T-helper 2 cell treated with Interferon-gamma antibody and Interleukin-4, amounts not matched to agents 5 μg/mL and 100 μg/mL, for 36 hours (primary cell): ENCODE measurements at regions not wholly inside any gene's neighbourhood (a gene's known extent, or its start where the extent isn't known, plus 50 kb on each side); places are given as distances from the start of the nearest gene placed in this dataset.

ENCODE experiments used
- DNase-seq: peaks from one replicate; pipeline ENCODE4 v3.0.0; 2021; ENCODE audit warnings: low spot score
- H3K27ac Mint-ChIP-seq: one replicate; pipeline ENCODE4 v1.8.0; 2021; ENCODE audit warnings: mild to moderate bottlenecking, mixed read lengths
- H3K27me3 Mint-ChIP-seq: one replicate; pipeline ENCODE4 v1.8.0; 2021; ENCODE audit warnings: low read depth, mixed read lengths
- H3K36me3 Mint-ChIP-seq: one replicate; pipeline ENCODE4 v1.8.0; 2021; ENCODE audit warnings: low read depth, mixed read lengths
- H3K4me1 Mint-ChIP-seq: one replicate; pipeline ENCODE4 v1.8.0; 2021; ENCODE audit warnings: low read depth, mixed read lengths
- H3K4me3 Mint-ChIP-seq: one replicate; pipeline ENCODE4 v1.8.0; 2022; ENCODE audit warnings: mild to moderate bottlenecking, moderate library complexity, mixed read lengths
- H3K9me3 Mint-ChIP-seq: one replicate; pipeline ENCODE4 v1.8.0; 2021; ENCODE audit warnings: mixed read lengths

- no peaks in the 10 kb centered on the region for H3K9me3 Mint-ChIP-seq
- H3K27me3 Mint-ChIP-seq = no peaks in the 10 kb centered on the region
- no peaks in the 10 kb centered on the region for H3K36me3 Mint-ChIP-seq
- no peak overlapping the region for H3K4me3 Mint-ChIP-seq
- DNase-seq = no peak
- no peaks in the 10 kb centered on the region for H3K4me1 Mint-ChIP-seq
- no peak overlapping the region for H3K27ac Mint-ChIP-seq
Measured at GRCh38 chr4:125365731-125366130, 51.0 kb downstream of the FAT4 start.

GRCh38 chr4:125368146-125368545, 53.4 kb downstream of the FAT4 start:
- Mint-ChIP-seq H3K4me1 (no peaks in the 10 kb centered on the region), H3K36me3 (no peaks in the 10 kb centered on the region), H3K27ac (no peak overlapping the region), H3K27me3 (no peaks in the 10 kb centered on the region), H3K9me3 (no peaks in the 10 kb centered on the region), H3K4me3 (no peak overlapping the region)
- no peak for DNase-seq

- H3K36me3 Mint-ChIP-seq = no peaks in the 10 kb centered on the region
- H3K4me3 Mint-ChIP-seq = no peak overlapping the region
- H3K27ac Mint-ChIP-seq = no peak overlapping the region
- H3K4me1 Mint-ChIP-seq = no peaks in the 10 kb centered on the region
- no peaks in the 10 kb centered on the region for H3K9me3 Mint-ChIP-seq
- no peaks in the 10 kb centered on the region for H3K27me3 Mint-ChIP-seq
- no peak for DNase-seq
Measured at GRCh38 chr4:125368671-125369081, 53.9 kb downstream of the FAT4 start.

- Mint-ChIP-seq H3K27me3 (no peaks in the 10 kb centered on the region), H3K4me1 (no peaks in the 10 kb centered on the region), H3K4me3 (no peak overlapping the region), H3K27ac (no peak overlapping the region), H3K9me3 (no peaks in the 10 kb centered on the region), H3K36me3 (no peaks in the 10 kb centered on the region)
- DNase-seq = no peak
Measured at GRCh38 chr4:125369098-125369497, 54.3 kb downstream of the FAT4 start.

GRCh38 chr4:125370478-125370877, 55.7 kb downstream of the FAT4 start:
- Mint-ChIP-seq H3K36me3 (no peaks in the 10 kb centered on the region), H3K27me3 (no peaks in the 10 kb centered on the region), H3K4me1 (no peaks in the 10 kb centered on the region), H3K9me3 (no peaks in the 10 kb centered on the region), H3K27ac (no peak overlapping the region), H3K4me3 (no peak overlapping the region)
- no peak for DNase-seq

- no peaks in the 10 kb centered on the region for H3K27me3 Mint-ChIP-seq
- H3K4me1 Mint-ChIP-seq = no peaks in the 10 kb centered on the region
- no peak for DNase-seq
- H3K27ac Mint-ChIP-seq = no peak overlapping the region
- no peaks in the 10 kb centered on the region for H3K36me3 Mint-ChIP-seq
- no peak overlapping the region for H3K4me3 Mint-ChIP-seq
- no peaks in the 10 kb centered on the region for H3K9me3 Mint-ChIP-seq
Measured at GRCh38 chr4:125382995-125383394, 68.2 kb downstream of the FAT4 start.

- H3K4me1 Mint-ChIP-seq = no peaks in the 10 kb centered on the region
- no peaks in the 10 kb centered on the region for H3K9me3 Mint-ChIP-seq
- H3K27me3 Mint-ChIP-seq = no peaks in the 10 kb centered on the region
- no peak for DNase-seq
- no peak overlapping the region for H3K4me3 Mint-ChIP-seq
- H3K27ac Mint-ChIP-seq = no peak overlapping the region
- no peaks in the 10 kb centered on the region for H3K36me3 Mint-ChIP-seq
Measured at GRCh38 chr4:125387770-125388169, 73.0 kb downstream of the FAT4 start.

- Mint-ChIP-seq H3K9me3 (no peaks in the 10 kb centered on the region), H3K27ac (no peak overlapping the region), H3K4me3 (no peak overlapping the region), H3K27me3 (no peaks in the 10 kb centered on the region), H3K4me1 (no peaks in the 10 kb centered on the region), H3K36me3 (no peaks in the 10 kb centered on the region)
- no peak for DNase-seq
Measured at GRCh38 chr4:125388613-125389012, 73.9 kb downstream of the FAT4 start.

GRCh38 chr4:125389713-125390112, 75.0 kb downstream of the FAT4 start:
- no peak for DNase-seq
- no peak overlapping the region for H3K27ac Mint-ChIP-seq
- no peaks in the 10 kb centered on the region for H3K27me3 Mint-ChIP-seq
- no peaks in the 10 kb centered on the region for H3K9me3 Mint-ChIP-seq
- H3K4me3 Mint-ChIP-seq = no peak overlapping the region
- no peaks in the 10 kb centered on the region for H3K4me1 Mint-ChIP-seq
- H3K36me3 Mint-ChIP-seq = no peaks in the 10 kb centered on the region

- H3K36me3 Mint-ChIP-seq = no peaks in the 10 kb centered on the region
- H3K27ac Mint-ChIP-seq = no peak overlapping the region
- no peaks in the 10 kb centered on the region for H3K4me1 Mint-ChIP-seq
- no peaks in the 10 kb centered on the region for H3K27me3 Mint-ChIP-seq
- DNase-seq = no peak
- H3K9me3 Mint-ChIP-seq = no peaks in the 10 kb centered on the region
- H3K4me3 Mint-ChIP-seq = no peak overlapping the region
Measured at GRCh38 chr4:125390126-125390525, 75.4 kb downstream of the FAT4 start.

GRCh38 chr4:125390727-125391126, 76.0 kb downstream of the FAT4 start:
- Mint-ChIP-seq H3K4me3 (no peak overlapping the region), H3K27ac (no peak overlapping the region), H3K4me1 (no peaks in the 10 kb centered on the region), H3K9me3 (no peaks in the 10 kb centered on the region), H3K27me3 (no peaks in the 10 kb centered on the region), H3K36me3 (no peaks in the 10 kb centered on the region)
- no peak for DNase-seq

- no peaks in the 10 kb centered on the region for H3K4me1 Mint-ChIP-seq
- no peak overlapping the region for H3K27ac Mint-ChIP-seq
- no peaks in the 10 kb centered on the region for H3K27me3 Mint-ChIP-seq
- H3K9me3 Mint-ChIP-seq = no peaks in the 10 kb centered on the region
- H3K4me3 Mint-ChIP-seq = no peak overlapping the region
- DNase-seq = no peak
- H3K36me3 Mint-ChIP-seq = no peaks in the 10 kb centered on the region
Measured at GRCh38 chr4:125392694-125393093, 77.9 kb downstream of the FAT4 start.

GRCh38 chr4:125393825-125394224, 79.1 kb downstream of the FAT4 start:
- no peak overlapping the region for H3K27ac Mint-ChIP-seq
- no peaks in the 10 kb centered on the region for H3K4me1 Mint-ChIP-seq
- no peak overlapping the region for H3K4me3 Mint-ChIP-seq
- DNase-seq = no peak
- H3K27me3 Mint-ChIP-seq = no peaks in the 10 kb centered on the region
- no peaks in the 10 kb centered on the region for H3K36me3 Mint-ChIP-seq
- H3K9me3 Mint-ChIP-seq = no peaks in the 10 kb centered on the region

GRCh38 chr4:125397226-125397625, 82.5 kb downstream of the FAT4 start:
- no peaks in the 10 kb centered on the region for H3K36me3 Mint-ChIP-seq
- no peak for DNase-seq
- no peaks in the 10 kb centered on the region for H3K9me3 Mint-ChIP-seq
- H3K27ac Mint-ChIP-seq = no peak overlapping the region
- no peak overlapping the region for H3K4me3 Mint-ChIP-seq
- H3K4me1 Mint-ChIP-seq = no peaks in the 10 kb centered on the region
- H3K27me3 Mint-ChIP-seq = no peaks in the 10 kb centered on the region

GRCh38 chr4:125398263-125399002, 83.7 kb downstream of the FAT4 start:
- H3K9me3 Mint-ChIP-seq = no peaks in the 10 kb centered on the region
- no peaks in the 10 kb centered on the region for H3K27me3 Mint-ChIP-seq
- no peaks in the 10 kb centered on the region for H3K36me3 Mint-ChIP-seq
- no peak for DNase-seq
- no peak overlapping the region for H3K4me3 Mint-ChIP-seq
- no peak overlapping the region for H3K27ac Mint-ChIP-seq
- no peaks in the 10 kb centered on the region for H3K4me1 Mint-ChIP-seq
